ENCODE measurements at regions not wholly inside any gene's neighbourhood (a gene's known extent, or its start where the extent isn't known, plus 50 kb on each side); places are given as distances from the start of the nearest gene placed in this dataset.
"Not testable (repeated sequence)": the region's sequence is repeated elsewhere in the genome, so short reads cannot be mapped to it uniquely, and the experiment has no call there.

DNA sequence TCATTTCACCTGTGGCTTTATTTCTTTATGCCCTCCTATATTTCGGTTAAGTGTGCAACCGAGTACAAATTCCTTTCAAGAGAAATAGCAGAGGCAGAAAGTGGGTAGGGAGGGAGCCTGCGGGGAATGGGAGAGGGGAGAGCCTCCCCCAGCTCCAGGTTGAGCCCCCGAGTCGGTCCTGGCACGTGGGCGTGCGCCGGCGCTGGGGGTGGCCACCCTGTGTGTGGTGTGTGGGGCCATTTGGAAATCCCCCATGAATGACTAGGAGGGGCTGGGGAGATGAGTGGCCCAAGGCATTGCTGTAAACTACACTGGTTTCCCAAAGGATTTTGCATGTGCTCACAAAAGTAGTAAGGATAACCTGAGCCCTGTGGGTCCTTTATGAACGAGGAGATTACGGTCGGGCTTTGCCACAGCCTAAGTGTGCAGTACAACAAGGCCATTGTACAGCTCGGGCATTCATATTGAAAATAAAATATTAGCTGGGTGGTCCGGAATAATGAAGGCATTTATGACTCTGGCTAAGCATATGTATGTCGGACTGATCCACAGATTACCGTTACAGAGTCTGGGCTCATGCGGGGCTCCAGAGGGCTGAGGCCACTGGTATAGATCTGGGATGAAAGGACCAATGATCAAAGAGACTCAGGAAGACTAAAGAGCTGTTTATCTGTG, 84.5 kb upstream of the RALGAPA2 start:
- no peak for DNase-seq (ENCODE audit: low read depth, low spot score)

DNA sequence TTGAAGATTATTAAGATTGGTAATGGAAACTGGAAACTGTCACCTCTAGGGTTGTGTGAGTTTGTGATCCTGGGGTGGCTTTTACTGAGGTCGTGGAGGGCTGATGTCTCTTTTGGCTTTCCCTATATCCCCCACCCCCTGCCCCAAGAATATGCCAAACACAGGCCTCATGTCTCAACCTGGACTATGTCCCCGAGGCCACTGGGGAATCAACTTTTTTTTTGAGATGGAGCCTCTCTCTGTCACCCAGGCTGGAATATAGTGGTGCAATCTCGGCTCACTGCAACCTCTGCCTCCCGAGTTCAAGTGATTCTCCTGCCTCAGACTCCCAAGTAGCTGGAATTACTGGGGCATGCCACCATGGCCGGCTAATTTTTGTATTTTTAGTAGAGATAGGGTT, 83.3 kb upstream of the RALGAPA2 start:
- DNase-seq (ENCODE audit: low read depth, low spot score), result no peak

DNA sequence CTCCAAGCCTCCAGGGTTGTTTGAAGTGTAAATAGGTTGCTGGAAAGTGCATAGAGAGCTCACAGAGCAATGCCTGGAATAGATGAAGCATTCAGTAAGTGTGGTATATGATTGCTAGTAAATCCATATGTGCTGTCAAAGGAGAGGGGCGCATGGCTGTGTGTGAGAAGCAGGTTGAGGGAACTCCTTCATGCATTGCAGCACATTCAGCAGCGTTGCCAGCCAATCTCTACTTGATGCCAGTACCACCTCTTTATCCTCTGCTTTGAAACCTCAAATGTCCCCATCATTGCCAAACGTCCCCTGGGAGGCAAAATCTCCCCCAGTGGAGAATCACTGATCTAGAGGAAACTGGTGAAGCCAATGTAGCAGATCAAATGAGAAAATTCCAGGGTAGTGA, 82.7 kb upstream of the RALGAPA2 start:
- no peak for DNase-seq (ENCODE audit: low read depth, low spot score)

DNA sequence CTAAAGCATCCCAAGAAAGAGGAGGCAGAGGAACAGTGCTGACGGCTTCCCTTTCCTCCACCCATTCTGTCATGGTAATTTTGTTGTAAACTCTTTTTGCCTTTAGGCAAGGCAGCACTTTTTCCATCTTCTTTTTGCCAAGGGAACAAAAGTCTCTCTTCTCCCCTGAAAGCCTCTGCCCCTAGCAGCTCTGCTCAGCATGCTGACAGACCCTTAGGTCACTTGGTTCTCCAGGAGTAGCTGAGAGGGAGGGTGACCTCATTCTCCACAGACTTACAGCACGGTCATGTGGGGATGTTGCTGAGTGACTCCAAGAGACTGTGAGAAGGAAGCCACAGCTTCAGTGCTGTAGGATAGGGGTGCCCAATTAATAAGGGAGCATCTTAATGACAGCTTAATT, 81.1 kb upstream of the RALGAPA2 start:
- DNase-seq (ENCODE audit: low read depth, low spot score), result no peak

GRCh38 chr20:20791664-20792568, 79.5 kb upstream of the RALGAPA2 start:
- no peak for DNase-seq (ENCODE audit: low read depth, low spot score)

DNA sequence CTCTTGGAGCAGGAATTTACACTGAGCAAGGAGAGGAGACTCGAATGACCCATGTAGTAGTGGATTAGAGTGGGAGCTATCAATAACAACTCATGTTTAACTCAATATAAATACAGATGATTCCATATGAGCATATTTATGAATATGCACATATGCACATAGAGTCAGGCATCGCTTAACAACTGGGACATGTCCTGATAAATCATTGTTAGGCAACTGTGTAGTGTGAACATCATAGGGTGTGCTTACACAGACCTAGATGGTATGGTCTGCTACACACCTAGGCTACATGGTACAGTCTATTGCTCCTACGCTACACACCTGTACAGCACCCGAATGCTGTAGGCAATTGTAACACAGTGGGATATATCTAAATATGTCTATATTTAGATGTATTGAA, 75.9 kb upstream of the RALGAPA2 start:
- no peak for DNase-seq (ENCODE audit: low read depth, low spot score)

DNA sequence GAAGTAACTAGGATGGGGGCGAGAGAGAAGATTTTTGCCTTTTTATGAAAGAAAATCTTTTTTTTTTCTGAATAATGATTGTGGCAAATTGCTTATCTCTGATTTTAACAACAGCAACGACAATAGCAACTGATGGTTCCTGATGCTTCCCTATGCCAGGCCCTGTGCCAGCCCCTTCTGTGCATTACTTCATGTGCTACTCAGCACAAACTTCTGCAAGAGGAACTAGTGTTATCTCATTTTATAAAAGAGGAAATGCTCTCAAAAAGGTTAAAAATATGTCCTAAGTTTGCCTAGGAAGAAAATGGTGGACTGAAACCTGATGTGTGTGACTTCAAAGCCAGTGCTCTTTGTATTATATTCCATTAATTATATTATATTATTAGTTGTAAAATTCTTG, 74.0 kb upstream of the RALGAPA2 start:
- no peak for DNase-seq (ENCODE audit: low read depth, low spot score)

GRCh38 chr20:20785226-20785625, 72.8 kb upstream of the RALGAPA2 start:
- no peak for DNase-seq (ENCODE audit: low read depth, low spot score)

DNA sequence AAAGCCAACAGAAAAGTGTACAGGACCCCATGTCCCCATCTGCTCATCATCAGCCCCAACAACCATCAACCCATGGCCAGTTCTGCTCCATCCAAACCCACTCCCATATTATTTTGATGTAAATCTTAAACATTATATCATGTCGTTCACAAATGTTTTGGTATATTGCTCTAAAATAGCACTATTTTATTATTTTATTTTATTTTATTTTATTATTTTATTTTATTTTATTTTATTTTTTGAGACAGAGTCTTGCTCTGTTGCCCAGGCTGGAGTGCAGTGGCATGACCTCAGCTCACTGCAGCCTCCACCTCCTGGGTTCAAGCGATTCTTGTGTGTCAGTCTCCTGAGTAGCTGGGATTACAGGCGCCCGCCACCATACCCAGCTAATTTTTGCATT, 72.0 kb upstream of the RALGAPA2 start:
- DNase-seq (ENCODE audit: low read depth, low spot score), result not testable (repeated sequence)

GRCh38 chr20:20783450-20783849, 71.0 kb upstream of the RALGAPA2 start:
- DNase-seq (ENCODE audit: low read depth, low spot score), result no peak

DNA sequence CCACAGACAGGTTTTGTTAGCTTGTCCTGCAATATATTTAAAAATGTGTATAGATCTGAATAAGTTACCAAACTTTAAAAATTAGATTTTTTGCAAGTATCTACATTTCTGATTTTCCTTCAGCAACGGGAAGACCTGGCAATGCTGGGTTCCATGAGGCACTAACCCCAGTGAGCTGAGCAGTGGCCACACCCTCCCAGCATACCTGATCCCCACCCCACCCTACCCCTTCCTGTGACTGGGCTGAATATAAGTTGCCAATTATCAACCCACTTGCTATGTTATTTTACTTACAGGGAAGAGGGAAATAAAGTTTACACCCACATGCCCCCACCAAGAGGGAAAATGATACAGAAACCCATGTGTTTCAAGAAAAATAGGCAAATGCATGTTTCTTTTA, 70.3 kb upstream of the RALGAPA2 start:
- no peak for DNase-seq (ENCODE audit: low read depth, low spot score)

GRCh38 chr20:20782231-20782630, 69.8 kb upstream of the RALGAPA2 start:
- DNase-seq (ENCODE audit: low read depth, low spot score), result no peak

GRCh38 chr20:20781029-20781428, 68.6 kb upstream of the RALGAPA2 start:
- DNase-seq (ENCODE audit: low read depth, low spot score), result no peak

DNA sequence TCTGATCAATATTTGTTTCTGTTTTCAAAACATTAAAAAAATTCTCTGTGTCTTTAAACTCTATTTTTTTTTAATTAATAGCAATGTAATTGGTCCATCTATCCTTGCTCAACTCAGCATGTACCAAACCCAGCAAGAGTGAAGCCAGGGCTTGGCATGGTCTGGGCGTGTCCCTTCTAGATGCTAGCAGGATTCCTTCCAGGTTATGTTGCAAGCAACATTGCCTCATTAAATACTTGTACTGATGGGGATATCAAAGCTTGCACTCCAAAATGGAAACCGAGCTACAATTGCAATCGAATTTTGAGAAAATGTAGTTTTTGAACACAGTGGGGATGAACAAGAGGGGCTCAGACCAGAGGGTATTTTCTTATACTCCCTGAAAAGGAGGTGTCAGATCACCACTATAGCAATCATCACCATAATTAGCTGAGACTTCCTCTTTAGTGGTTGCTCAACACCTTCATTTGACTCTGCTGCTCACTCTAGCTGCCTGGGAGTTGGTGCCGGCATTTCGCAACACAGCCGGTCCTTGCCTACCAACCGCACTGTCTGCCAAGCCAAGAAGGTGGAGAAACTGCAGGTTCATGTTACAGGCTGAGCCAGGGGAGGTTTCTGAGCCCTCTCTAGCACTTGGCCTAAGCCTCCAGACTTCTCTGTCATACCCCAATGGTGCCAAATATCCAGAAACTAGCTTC, 67.8 kb upstream of the RALGAPA2 start:
- DNase-seq (ENCODE audit: low read depth, low spot score), result no peak

DNA sequence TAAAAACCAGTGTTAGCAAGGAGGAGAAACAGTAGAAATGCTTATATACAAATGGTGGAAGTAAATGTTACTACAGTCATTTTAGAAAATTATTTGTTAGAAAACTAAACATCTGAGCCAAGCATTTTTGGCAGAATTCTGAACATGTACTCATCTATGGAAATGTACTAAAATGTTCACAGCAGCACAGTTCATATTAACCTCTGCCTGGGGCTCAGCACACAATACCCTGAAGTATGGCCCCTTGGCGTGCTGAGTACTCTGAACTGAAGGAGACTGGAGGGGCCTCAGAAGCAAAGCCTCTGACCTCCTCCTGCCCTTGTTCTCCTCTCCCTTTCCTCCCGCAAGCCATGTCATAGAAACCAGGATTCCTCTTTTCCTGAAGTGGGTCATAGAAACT, 66.2 kb upstream of the RALGAPA2 start:
- DNase-seq (ENCODE audit: low read depth, low spot score), result no peak

DNA sequence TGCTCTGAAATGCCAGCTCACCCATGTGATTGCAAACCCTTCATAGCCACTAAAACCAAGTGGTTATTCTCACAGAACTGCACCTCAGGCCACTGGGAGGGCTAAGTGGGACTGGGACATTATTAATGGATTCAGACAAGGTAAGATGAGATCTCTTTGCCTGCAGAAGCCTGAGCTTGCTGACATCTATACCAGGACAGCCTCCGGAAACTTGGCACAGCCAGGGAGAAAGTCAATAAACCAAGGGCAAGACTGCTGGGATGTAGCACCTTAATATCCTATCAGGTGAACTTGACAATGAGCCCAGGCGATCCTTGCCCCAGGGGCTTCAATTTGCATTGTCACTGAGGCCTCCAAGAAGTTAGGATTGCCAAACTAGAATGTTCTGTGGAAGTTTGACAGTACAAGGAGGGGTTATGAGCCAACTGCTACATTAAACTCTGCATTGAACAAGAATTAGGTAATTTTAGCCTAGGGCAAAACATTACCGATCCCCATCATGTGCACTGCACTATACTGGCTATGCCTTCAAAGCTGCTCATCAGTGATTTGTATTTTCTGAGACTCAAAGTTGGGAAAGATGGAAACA, 60.1 kb upstream of the RALGAPA2 start:
- DNase-seq (ENCODE audit: low read depth, low spot score), result no peak

- no peak for DNase-seq (ENCODE audit: low read depth, low spot score)
These were observed 55.9 kb upstream of the RALGAPA2 start for GRCh38 chr20:20768202-20768815.

DNA sequence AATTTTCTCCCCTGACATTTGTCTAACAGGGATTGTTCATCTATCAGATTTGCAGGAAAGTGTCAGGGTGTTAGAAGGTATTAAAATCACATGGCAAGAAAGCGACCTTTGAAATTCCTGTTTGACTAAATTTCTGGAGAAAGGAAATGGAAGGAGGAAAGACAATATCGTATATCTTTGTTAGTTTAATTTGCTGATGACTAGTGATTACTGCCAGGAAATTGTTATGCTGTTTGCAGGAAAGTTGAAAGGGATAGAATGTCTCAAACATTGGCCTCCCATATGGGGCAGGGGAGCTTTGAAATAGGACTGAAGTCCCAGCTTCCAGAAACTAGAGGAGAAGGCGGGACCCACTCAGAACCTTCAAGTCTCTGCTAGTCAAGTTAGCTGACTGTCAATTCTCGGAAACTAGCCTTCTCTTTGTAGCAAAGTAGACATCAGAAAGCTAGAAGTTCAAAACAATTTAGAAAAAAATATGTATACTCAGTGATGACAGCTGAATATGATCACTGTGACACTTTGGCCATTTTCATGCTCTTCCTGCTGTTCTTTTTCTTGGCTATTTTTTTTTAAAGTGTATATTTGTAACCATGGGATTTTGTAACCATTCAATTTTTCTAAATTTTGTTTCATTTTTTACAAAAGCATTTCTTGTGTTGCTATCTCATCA, 53.4 kb upstream of the RALGAPA2 start:
- no peak for DNase-seq (ENCODE audit: low read depth, low spot score)

DNA sequence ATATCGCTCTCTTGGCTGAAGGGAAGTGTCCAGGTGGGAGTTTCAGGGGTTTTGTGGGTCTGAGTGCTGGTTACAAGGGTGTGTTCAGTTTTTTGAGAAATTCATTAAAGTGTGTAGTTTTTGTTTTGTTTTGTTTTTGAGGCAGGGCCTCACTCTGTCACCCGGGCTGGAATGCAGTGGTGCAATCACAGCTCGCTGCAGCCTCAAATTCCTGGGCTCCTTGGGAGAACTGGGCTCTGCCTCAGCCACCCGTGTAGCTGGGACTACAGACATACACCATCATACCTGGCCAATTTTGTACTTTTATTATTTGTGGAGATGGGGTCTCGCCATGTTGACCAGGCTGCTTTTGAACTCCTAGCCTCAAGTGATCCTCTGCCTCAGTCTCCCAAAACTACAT, 51.2 kb upstream of the RALGAPA2 start:
- DNase-seq (ENCODE audit: low read depth, low spot score), result no peak
